H1 (cell line): ENCODE measurements at regions not wholly inside any gene's neighbourhood (a gene's known extent, or its start where the extent isn't known, plus 50 kb on each side); places are given as distances from the start of the nearest gene placed in this dataset.

Experiments
- CTCF ChIA-PET: fragments of 300-600 bp; sonication (Branson Sonifier 250); formaldehyde crosslinking; loops from one replicate; lab custom pipeline; 2021; ENCODE audit not compliant: partially characterized antibody; lab: Charles Lee
- POLR2A ChIA-PET: fragments of 300-600 bp; sonication (Branson Sonifier 250); formaldehyde crosslinking; loops from one replicate; lab custom pipeline; 2021; ENCODE audit warnings: inconsistent platforms; ENCODE audit not compliant: partially characterized antibody; lab: Charles Lee
- DNase-seq, 2 experiments: peaks; one replicate each; pipeline versions ENCODE4 v3.0.0 to v3.0.0-alpha.2; 2010 to 2022; ENCODE audit warnings: low spot score in 2 of 2, low read depth in 1 of 2, mixed read lengths in 1 of 2
- FAIRE-seq: peaks from 2 replicates; lab custom pipeline; 2011; peaks lifted over from hg19 to GRCh38; lab: Jason Lieb, UNC
- H2AFZ ChIP-seq: 2 replicates; pipeline ENCODE4 v1.8.1; 2012; ENCODE audit warnings: low read length, inconsistent platforms
- H2AK5ac ChIP-seq: 2 replicates; pipeline ENCODE4 v1.6.1; 2013; ENCODE audit warnings: low read depth, low read length
- H2BK120ac ChIP-seq: replicated peaks from 2 replicates; pipeline ENCODE3; 2013; ENCODE audit warnings: low read depth, low read length, inconsistent platforms
- H2BK12ac ChIP-seq: 2 replicates; pipeline ENCODE4 v1.6.1; 2013; ENCODE audit warnings: low read depth, low read length
- H2BK15ac ChIP-seq: 2 replicates; pipeline ENCODE4 v1.6.1; 2013; ENCODE audit warnings: low read length
- H2BK20ac ChIP-seq: 2 replicates; pipeline ENCODE4 v1.6.1; 2013; ENCODE audit warnings: low read length
- H2BK5ac ChIP-seq: 2 replicates; pipeline ENCODE4 v1.6.1; 2013; ENCODE audit warnings: low read depth, low read length
- H3K14ac ChIP-seq: 2 replicates; pipeline ENCODE4 v1.6.1; 2013; ENCODE audit warnings: inconsistent platforms; ENCODE audit not compliant: insufficient read length
- H3K18ac ChIP-seq: 2 replicates; pipeline ENCODE4 v1.6.1; 2013; ENCODE audit warnings: low read length; ENCODE audit errors: extremely low read depth
- H3K23ac ChIP-seq: 2 replicates; pipeline ENCODE4 v1.6.1; 2013; ENCODE audit warnings: inconsistent platforms; ENCODE audit not compliant: insufficient read length
- H3K23me2 ChIP-seq: 2 replicates; pipeline ENCODE4 v1.6.1; 2013; ENCODE audit warnings: low read depth, low read length
- H3K27ac ChIP-seq: 2 replicates; pipeline ENCODE4 v1.6.1; 2011; ENCODE audit warnings: low read depth, low read length, inconsistent platforms
- H3K27me3 ChIP-seq, 4 experiments: replicated peaks in 1 of 4; 1 replicate in 1 of 4; 2 replicates in 3 of 4; pipeline versions ENCODE4 v1.6.1 to v1.8.1; 2011 to 2013; ENCODE audit warnings: low read length in 3 of 4, mild to moderate bottlenecking in 3 of 4, inconsistent platforms in 2 of 4, mixed read lengths in 2 of 4, moderate library complexity in 1 of 4; ENCODE audit not compliant: control insufficient read depth in 3 of 4, insufficient read depth in 3 of 4; ENCODE audit errors: extremely low read depth in 1 of 4
- H3K36me3 ChIP-seq, 4 experiments: 2 replicates each; pipeline versions ENCODE4 v1.6.1 to v1.8.1; 2011 to 2013; ENCODE audit warnings: mild to moderate bottlenecking in 4 of 4, low read length in 3 of 4, moderate library complexity in 2 of 4, control low read depth in 1 of 4, inconsistent platforms in 1 of 4; ENCODE audit not compliant: insufficient read depth in 4 of 4, control insufficient read depth in 2 of 4
- H3K4ac ChIP-seq: replicated peaks from 2 replicates; pipeline ENCODE3; 2013; ENCODE audit warnings: low read length, low read depth, mixed read lengths, inconsistent platforms; ENCODE audit not compliant: insufficient read length
- H3K4me1 ChIP-seq, 4 experiments: replicated peaks in 1 of 4; 1 replicate in 1 of 4; 2 replicates in 3 of 4; pipeline versions ENCODE4 v1.6.1 to v1.8.1; 2011 to 2013; ENCODE audit warnings: low read length in 3 of 4, inconsistent platforms in 2 of 4, mixed read lengths in 1 of 4; ENCODE audit not compliant: insufficient read depth in 4 of 4, control insufficient read depth in 3 of 4
- H3K4me2 ChIP-seq, 2 experiments: 2 replicates each; pipeline versions ENCODE4 v1.6.1 to v1.8.1; 2011 to 2013; ENCODE audit warnings: low read depth in 2 of 2, low read length in 2 of 2, control low read depth in 1 of 2, inconsistent platforms in 1 of 2, mild to moderate bottlenecking in 1 of 2; ENCODE audit not compliant: insufficient read depth in 1 of 2
- H3K4me3 ChIP-seq, 4 experiments: fragments of 200-600, 300-600 bp in 1 of 4; sonication (generic), shearing (Covaris generic), sonication (Bioruptor Twin) in 1 of 4; 2 replicates each; pipeline versions ENCODE4 v1.5.1 to v1.8.1; 2011 to 2016; ENCODE audit warnings: low read length in 4 of 4, low read depth in 3 of 4, control low read depth in 2 of 4, inconsistent platforms in 2 of 4, mild to moderate bottlenecking in 2 of 4, mixed read lengths in 1 of 4, moderate library complexity in 1 of 4; ENCODE audit not compliant: insufficient read depth in 2 of 4; ENCODE audit errors: extremely low read depth in 1 of 4
- H3K56ac ChIP-seq: replicated peaks from 2 replicates; pipeline ENCODE3; 2013; ENCODE audit warnings: low read depth, mild to moderate bottlenecking, mixed read lengths, low read length, inconsistent platforms; ENCODE audit not compliant: insufficient read length
- H3K79me1 ChIP-seq: 2 replicates; pipeline ENCODE4 v1.6.1; 2013; ENCODE audit warnings: low read depth, low read length, control low read depth
- H3K79me2 ChIP-seq, 2 experiments: 2 replicates each; pipeline versions ENCODE4 v1.6.1 to v1.8.1; 2012 to 2013; ENCODE audit warnings: low read length in 2 of 2, mild to moderate bottlenecking in 2 of 2, inconsistent platforms in 1 of 2; ENCODE audit not compliant: insufficient read depth in 2 of 2, control insufficient read depth in 1 of 2
- H3K9ac ChIP-seq, 4 experiments: replicated peaks in 1 of 4; 1 replicate in 1 of 4; 2 replicates in 3 of 4; pipeline versions ENCODE4 v1.6.1 to v1.8.1; 2011 to 2013; ENCODE audit warnings: low read depth in 3 of 4, low read length in 3 of 4, control low read depth in 2 of 4, mild to moderate bottlenecking in 2 of 4, moderate library complexity in 2 of 4, inconsistent platforms in 1 of 4; ENCODE audit errors: extremely low read depth in 1 of 4
- H3K9me3 ChIP-seq, 2 experiments: 2 replicates each; pipeline versions ENCODE4 v1.6.1 to v1.8.1; 2012 to 2013; ENCODE audit warnings: mild to moderate bottlenecking in 2 of 2, moderate library complexity in 2 of 2, control low read depth in 1 of 2, inconsistent platforms in 1 of 2, low read depth in 1 of 2, low read length in 1 of 2, mixed read lengths in 1 of 2; ENCODE audit not compliant: insufficient read depth in 2 of 2
- H4K20me1 ChIP-seq, 2 experiments: replicated peaks in 1 of 2; 2 replicates each; pipeline versions ENCODE3 to v1.8.1; 2011 to 2013; ENCODE audit warnings: inconsistent platforms in 2 of 2, low read length in 2 of 2, mild to moderate bottlenecking in 1 of 2; ENCODE audit not compliant: insufficient read depth in 2 of 2, control insufficient read depth in 1 of 2
- H4K5ac ChIP-seq: 2 replicates; pipeline ENCODE4 v1.6.1; 2013; ENCODE audit warnings: low read length, low read depth, mixed read lengths, inconsistent platforms; ENCODE audit not compliant: insufficient read length
- H4K8ac ChIP-seq: 2 replicates; pipeline ENCODE4 v1.8.0; 2013; ENCODE audit warnings: mild to moderate bottlenecking, moderate library complexity, low read length, inconsistent platforms; ENCODE audit not compliant: insufficient read depth; ENCODE audit errors: extremely low read depth
- H4K91ac ChIP-seq: replicated peaks from 2 replicates; pipeline ENCODE3; 2013; ENCODE audit warnings: low read length, mixed read lengths, inconsistent platforms; ENCODE audit not compliant: insufficient read length
- BRCA1 ChIP-seq: IDR thresholded peaks from 2 replicates; pipeline ENCODE4 v1.6.1; 2012; ENCODE audit warnings: low read depth, low read length, improper control_type of control experiment
- EP300 ChIP-seq, 2 experiments: IDR thresholded peaks; 1 replicate in 1 of 2; 2 replicates in 1 of 2; pipeline ENCODE4 v1.6.1; 2011 to 2012; ENCODE audit warnings: low read depth in 2 of 2, low read length in 2 of 2, mild to moderate bottlenecking in 2 of 2, borderline replicate concordance in 1 of 2, inconsistent platforms in 1 of 2, moderate library complexity in 1 of 2
- GTF2F1 ChIP-seq: IDR thresholded peaks from 2 replicates; pipeline ENCODE4 v1.6.1; 2012; ENCODE audit warnings: low read depth, low read length, improper control_type of control experiment, borderline replicate concordance
- HDAC2 ChIP-seq, 2 experiments: fragments of 300-600 bp in 1 of 2; sonication (generic) in 1 of 2; IDR thresholded peaks; 2 replicates each; pipeline ENCODE4 v1.6.1; 2011 to 2012; ENCODE audit warnings: low read depth in 2 of 2, low read length in 2 of 2, mild to moderate bottlenecking in 2 of 2, moderate library complexity in 2 of 2, borderline replicate concordance in 1 of 2, inconsistent platforms in 1 of 2
- SP2 ChIP-seq: IDR thresholded peaks from 2 replicates; pipeline ENCODE4 v1.6.1; 2012; ENCODE audit warnings: mild to moderate bottlenecking, low read length, inconsistent platforms
- WGBS, 2 experiments: shearing (Covaris generic) in 1 of 2; methylation state at CpG; one replicate each; pipeline versions ENCODE4 v1.1.6 to v1.1.7; 2013 to 2015; ENCODE audit warnings: low lambda C conversion rate in 2 of 2, mixed read lengths in 2 of 2, inconsistent platforms in 1 of 2, low coverage in 1 of 2, missing lambda C conversion rate in 1 of 2; ENCODE audit not compliant: insufficient replicate concordance in 2 of 2, insufficient coverage in 1 of 2, insufficient read length in 1 of 2; ENCODE audit errors: extremely low coverage in 1 of 2, missing lambda C conversion rate in 1 of 2; 5-methylcytosine and 5-hydroxymethylcytosine counted together

GRCh38 chr2:217097346-217097745, 237.5 kb upstream of the TNP1 start:
- H2BK120ac ChIP-seq = no peak overlapping the region
- no peaks in the 10 kb centered on the region for H3K27me3 ChIP-seq
- FAIRE-seq (no peak), DNase-seq (no peak)
- no peaks in the 10 kb centered on the region for H3K23me2 ChIP-seq
- H3K4me1 ChIP-seq = no peaks in the 10 kb centered on the region
- H2BK20ac ChIP-seq = no peak overlapping the region
- POLR2A ChIA-PET = no interaction called here
- H3K79me1 ChIP-seq = no peaks in the 10 kb centered on the region
- H3K36me3 ChIP-seq = no peaks in the 10 kb centered on the region
- H2BK5ac ChIP-seq = no peak overlapping the region
- no peak overlapping the region for H3K4me2 ChIP-seq
- H3K23ac ChIP-seq = no peak overlapping the region
- WGBS, 2 experiments = 81% methylated on average over 2 of the region's 2 CpGs; no CpG with 5 or more reads in 1 of the 2 experiments
- no peak overlapping the region for H4K91ac ChIP-seq
- no peak overlapping the region for H3K27ac ChIP-seq
- H4K8ac ChIP-seq = no peak overlapping the region
- no peak overlapping the region for H2BK12ac ChIP-seq
- no peak overlapping the region for H2AFZ ChIP-seq
- no peaks in the 10 kb centered on the region for H3K9me3 ChIP-seq
- CTCF ChIA-PET = interaction anchor here (0.8 to 1.6 kb wide), 4 partner anchors 10 to 21 kb away, joined by 3 to 5 read pairs (median 4); no protein-coding TSS in a partner anchor
- H3K4ac ChIP-seq = no peak overlapping the region
- no peak overlapping the region for H3K56ac ChIP-seq
- H4K5ac ChIP-seq = no peak overlapping the region
- no peak overlapping the region for H3K4me3 ChIP-seq
- H4K20me1 ChIP-seq = no peaks in the 10 kb centered on the region
- H2AK5ac ChIP-seq = no peak overlapping the region
- no peak overlapping the region for H3K14ac ChIP-seq
- H3K79me2 ChIP-seq = no peaks in the 10 kb centered on the region
- no peak overlapping the region for H3K18ac ChIP-seq
- H2BK15ac ChIP-seq = no peak overlapping the region
- H3K9ac ChIP-seq = no peak overlapping the region
- TF ChIP-seq HDAC2 (IDR thresholded peaks at IDR 0.05; ENCODE audit: borderline replicate concordance in 1 of 2, low read depth in 2 of 2, low read length in 2 of 2) (no peak), SP2 (no peak), GTF2F1 (no peak), BRCA1 (no peak), EP300 (IDR thresholded peaks at IDR 0.05; ENCODE audit: borderline replicate concordance in 1 of 2, low read depth in 2 of 2, low read length in 2 of 2) (no peak)
